ENCODE measurements at regions not wholly inside any gene's neighbourhood (a gene's known extent, or its start where the extent isn't known, plus 50 kb on each side); places are given as distances from the start of the nearest gene placed in this dataset.

GRCh38 chr6:44569931-44570385 lies 182.5 kb downstream of the CDC5L start:
- Mint-ChIP-seq H3K36me3 (ENCODE audit: insufficient read depth, unreplicated experiment) (no peaks in the 10 kb centered on the region), H3K4me1 (ENCODE audit: insufficient read depth, unreplicated experiment) (no peaks in the 10 kb centered on the region), H3K9me3 (ENCODE audit: unreplicated experiment) (no peaks in the 10 kb centered on the region), H3K27me3 (ENCODE audit: insufficient read depth, unreplicated experiment) (no peaks in the 10 kb centered on the region), H3K4me3 (ENCODE audit: unreplicated experiment) (no peak overlapping the region), H3K27ac (ENCODE audit: low read depth, unreplicated experiment) (no peak overlapping the region)
- no peak for DNase-seq (ENCODE audit: unreplicated experiment)
- no peak for TF ChIP-seq CTCF (IDR thresholded peaks at IDR 0.05; ENCODE audit: unreplicated experiment)
- no TSS peak for BruUV-seq (replicated peaks)
- ChIA-PET POLR2A (no interaction called here), CTCF (interaction anchor here (1.0 to 1.1 kb wide), 2 partner anchors 9 to 24 kb away, joined by 3 read pairs; no protein-coding TSS in a partner anchor)
- intact Hi-C loops (cut with micrococcal nuclease): no loop called here

DNA sequence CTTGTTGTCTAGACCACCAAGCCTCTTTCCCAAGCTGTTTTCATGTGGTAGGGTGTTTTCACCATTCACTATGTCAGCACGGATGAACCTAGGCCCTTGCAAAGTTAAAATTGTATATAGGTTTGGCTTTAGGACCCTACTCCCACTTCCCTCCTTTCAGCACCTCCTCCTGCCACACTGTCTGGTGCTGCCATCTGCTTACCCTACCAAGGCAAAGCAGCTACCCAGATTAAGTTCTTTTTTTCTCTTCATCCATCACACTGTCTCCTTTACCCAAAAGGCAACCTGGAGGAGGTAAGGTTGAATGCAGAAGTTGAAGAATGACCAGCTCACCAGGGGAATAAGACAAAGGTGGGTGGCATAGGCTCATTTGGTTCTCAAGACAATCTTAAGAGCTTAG lies 184.0 kb downstream of the CDC5L start:
- Mint-ChIP-seq H3K4me3 (ENCODE audit: unreplicated experiment) (no peak overlapping the region), H3K4me1 (ENCODE audit: insufficient read depth, unreplicated experiment) (no peaks in the 10 kb centered on the region), H3K27me3 (ENCODE audit: insufficient read depth, unreplicated experiment) (no peaks in the 10 kb centered on the region), H3K9me3 (ENCODE audit: unreplicated experiment) (no peaks in the 10 kb centered on the region), H3K27ac (ENCODE audit: low read depth, unreplicated experiment) (no peak overlapping the region), H3K36me3 (ENCODE audit: insufficient read depth, unreplicated experiment) (no peaks in the 10 kb centered on the region)
- no peak for TF ChIP-seq CTCF (IDR thresholded peaks at IDR 0.05; ENCODE audit: unreplicated experiment)
- ChIA-PET CTCF (interaction anchor here (0.6 to 1.3 kb wide), 6 partner anchors 21 to 139 kb away, joined by 3 to 9 read pairs (median 3); no protein-coding TSS in a partner anchor), POLR2A (interaction anchor here (0.5 kb wide), 1 partner anchor 1324 kb away, joined by 3 read pairs; no protein-coding TSS in a partner anchor)
- intact Hi-C loops (cut with micrococcal nuclease): no loop called here
- no TSS peak for BruUV-seq (replicated peaks)
- DNase-seq (ENCODE audit: unreplicated experiment): no peak

DNA sequence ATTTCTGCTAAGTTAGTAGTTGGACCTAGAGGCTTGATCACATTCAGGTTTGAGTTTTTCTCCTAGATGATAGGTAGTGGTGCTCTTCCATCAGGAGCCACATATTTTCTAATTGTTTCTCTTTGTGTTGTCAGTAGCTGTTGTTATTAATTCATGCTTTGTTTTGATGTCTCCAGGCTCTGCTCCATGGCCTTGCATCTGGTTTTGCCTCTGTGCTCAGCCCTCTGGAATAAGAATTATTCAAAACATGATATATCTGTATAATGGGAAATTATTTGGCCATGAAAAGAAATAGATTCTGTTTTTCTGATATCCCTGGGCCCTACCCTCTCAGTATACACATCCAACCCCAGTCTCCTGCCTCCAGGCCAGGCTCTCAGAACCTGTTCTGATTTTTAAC lies 184.8 kb downstream of the CDC5L start:
- TF ChIP-seq CTCF (IDR thresholded peaks at IDR 0.05; ENCODE audit: unreplicated experiment): no peak
- Mint-ChIP-seq H3K9me3 (ENCODE audit: unreplicated experiment) (no peaks in the 10 kb centered on the region), H3K27ac (ENCODE audit: low read depth, unreplicated experiment) (no peak overlapping the region), H3K4me1 (ENCODE audit: insufficient read depth, unreplicated experiment) (no peaks in the 10 kb centered on the region), H3K36me3 (ENCODE audit: insufficient read depth, unreplicated experiment) (no peaks in the 10 kb centered on the region), H3K4me3 (ENCODE audit: unreplicated experiment) (no peak overlapping the region), H3K27me3 (ENCODE audit: insufficient read depth, unreplicated experiment) (no peaks in the 10 kb centered on the region)
- ChIA-PET CTCF (interaction anchor here (0.8 to 1.3 kb wide), 3 partner anchors 21 to 97 kb away, joined by 3 to 9 read pairs (median 3); no protein-coding TSS in a partner anchor), POLR2A (interaction anchor here (0.5 kb wide), 1 partner anchor 1323 kb away, joined by 3 read pairs; no protein-coding TSS in a partner anchor)
- DNase-seq (ENCODE audit: unreplicated experiment): no peak
- no TSS peak for BruUV-seq (replicated peaks)
- intact Hi-C loops (cut with micrococcal nuclease): no loop called here

- ChIA-PET CTCF (no interaction called here), POLR2A (no interaction called here)
- no peak for DNase-seq (ENCODE audit: unreplicated experiment)
- Mint-ChIP-seq H3K27ac (ENCODE audit: low read depth, unreplicated experiment) (no peak overlapping the region), H3K36me3 (ENCODE audit: insufficient read depth, unreplicated experiment) (no peaks in the 10 kb centered on the region), H3K27me3 (ENCODE audit: insufficient read depth, unreplicated experiment) (no peaks in the 10 kb centered on the region), H3K4me1 (ENCODE audit: insufficient read depth, unreplicated experiment) (no peaks in the 10 kb centered on the region), H3K4me3 (ENCODE audit: unreplicated experiment) (no peak overlapping the region), H3K9me3 (ENCODE audit: unreplicated experiment) (no peaks in the 10 kb centered on the region)
- BruUV-seq (replicated peaks): no TSS peak
- intact Hi-C loops (cut with micrococcal nuclease): no loop called here
- TF ChIP-seq CTCF (IDR thresholded peaks at IDR 0.05; ENCODE audit: unreplicated experiment): no peak
Measured at GRCh38 chr6:44575644-44576043, 188.1 kb downstream of the CDC5L start.

All from MCF 10A (cell line).